HepG2 (cell line): ENCODE measurements at regions not wholly inside any gene's neighbourhood (a gene's known extent, or its start where the extent isn't known, plus 50 kb on each side); places are given as distances from the start of the nearest gene placed in this dataset.

Experiments used
- ARNTL ChIP-seq: sonication (generic); formaldehyde crosslinking; IDR thresholded peaks from 2 replicates; pipeline ENCODE4 v1.4.0; 2020; ENCODE audit warnings: mild to moderate bottlenecking, missing genetic modification reagents
- CTCF ChIP-seq: sonication (generic); formaldehyde crosslinking; IDR thresholded peaks from 2 replicates; pipeline ENCODE4 v1.5.0; 2020; ENCODE audit warnings: mild to moderate bottlenecking, missing genetic modification reagents, moderate library complexity
- MATR3 ChIP-seq: sonication (generic); formaldehyde crosslinking; IDR thresholded peaks from 2 replicates; pipeline ENCODE4 v1.4.0; 2020; ENCODE audit warnings: missing genetic modification reagents
- MAX ChIP-seq: IDR thresholded peaks from 2 replicates; pipeline ENCODE4 v1.6.1; 2012; ENCODE audit warnings: inconsistent platforms

- no peak for TF ChIP-seq CTCF (CRISPR knock-in tag)
- TF ChIP-seq ARNTL (CRISPR knock-in tag) = no peak
- no peak for TF ChIP-seq MAX
- TF ChIP-seq MATR3 (CRISPR knock-in tag) = no peak
Measured at GRCh38 chr5:152058267-152058666, 133.6 kb upstream of the GLRA1 start.
